K562 (cell line): ENCODE measurements at regions not wholly inside any gene's neighbourhood (a gene's known extent, or its start where the extent isn't known, plus 50 kb on each side); places are given as distances from the start of the nearest gene placed in this dataset.

Experiments
- ATAC-seq: fragments of 200-7000 bp; cut with Tn5 transposase; 3 replicates; pipeline ENCODE4 v1.9.1; 2020; ENCODE audit warnings: moderate library complexity
- BruUV-seq: library from RNA; stranded (reverse); fragments of 400-500 nt; replicated peaks from 2 replicates; lab custom pipeline; 2021; lab: Mats Ljungman, UMichigan
- CTCF ChIA-PET: fragments of 300-600 bp; formaldehyde crosslinking; extraction: SDS; loops from one replicate; lab custom pipeline; 2021; ENCODE audit warnings: low intra/inter-chr PET ratio; lab: Yijun Ruan, JAX
- POLR2A ChIA-PET: fragments of 300-600, 350-650 bp; sonication (Branson Sonifier 250); formaldehyde crosslinking; extraction: SDS; loops from one replicate; lab custom pipeline; 2021; ENCODE audit warnings: antibody characterized with exemption, inconsistent platforms; lab: Yijun Ruan, JAX
- DNase-seq, 4 experiments: peaks; one replicate each; pipeline versions ENCODE4 v3.0.0 to v3.0.0-alpha.2; 2011 to 2018; ENCODE audit warnings: low spot score in 3 of 4, mixed read lengths in 3 of 4; ENCODE audit errors: extremely low read depth in 1 of 4
- FAIRE-seq: peaks from 2 replicates; lab custom pipeline; 2011; peaks lifted over from hg19 to GRCh38; lab: Jason Lieb, UNC
- H2AFZ ChIP-seq: 2 replicates; pipeline ENCODE4 v1.6.0; 2011; ENCODE audit warnings: low read depth, low read length, control low read depth, inconsistent platforms
- H3K27ac ChIP-seq: fragments of 200-600 bp; 3 replicates; pipeline ENCODE4 v1.8.0; 2011; ENCODE audit warnings: low read depth, mild to moderate bottlenecking, control low read depth, inconsistent platforms, low read length, moderate library complexity, mixed read lengths; ENCODE audit errors: extremely low read depth
- H3K27me3 ChIP-seq, 2 experiments: fragments of 300-600 bp in 1 of 2; 2 replicates in 1 of 2; 3 replicates in 1 of 2; pipeline versions ENCODE4 v1.6.0 to v1.8.0; 2011; ENCODE audit warnings: inconsistent platforms in 2 of 2, low read length in 2 of 2, mild to moderate bottlenecking in 1 of 2, mixed read lengths in 1 of 2, moderate library complexity in 1 of 2; ENCODE audit not compliant: control insufficient read depth in 2 of 2, insufficient read depth in 2 of 2
- H3K36me3 ChIP-seq: fragments of 300-600 bp; 3 replicates; pipeline ENCODE4 v1.8.0; 2011; ENCODE audit warnings: mild to moderate bottlenecking, low read length, inconsistent platforms; ENCODE audit not compliant: control insufficient read depth, insufficient read depth
- H3K4me1 ChIP-seq, 2 experiments: fragments of 200-600 bp in 1 of 2; replicated peaks in 1 of 2; 2 replicates in 1 of 2; 3 replicates in 1 of 2; pipeline versions ENCODE4 v1.5.1 to v1.8.0; 2011; ENCODE audit warnings: inconsistent platforms in 2 of 2, low read length in 2 of 2, mild to moderate bottlenecking in 1 of 2, mixed read lengths in 1 of 2, moderate library complexity in 1 of 2; ENCODE audit not compliant: control insufficient read depth in 2 of 2, insufficient read depth in 2 of 2
- H3K4me2 ChIP-seq: 2 replicates; pipeline ENCODE4 v1.6.1; 2011; ENCODE audit warnings: low read length, control low read depth, inconsistent platforms, mixed read lengths; ENCODE audit not compliant: insufficient read depth
- H3K4me3 ChIP-seq: fragments of 200-600 bp; sonication (generic), shearing (Covaris generic); 2 replicates; pipeline ENCODE4 v1.5.1; 2016; ENCODE audit warnings: control low read depth, inconsistent platforms
- H3K79me2 ChIP-seq: fragments of 200-600 bp; 3 replicates; pipeline ENCODE4 v1.8.0; 2011; ENCODE audit warnings: low read length, inconsistent platforms; ENCODE audit not compliant: control insufficient read depth, insufficient read depth
- H3K9ac ChIP-seq, 2 experiments: 2 replicates each; pipeline versions ENCODE4 v1.6.0 to v1.6.1; 2011; ENCODE audit warnings: low read depth in 2 of 2, low read length in 2 of 2, control low read depth in 1 of 2, inconsistent platforms in 1 of 2, mild to moderate bottlenecking in 1 of 2, mixed read lengths in 1 of 2; ENCODE audit not compliant: insufficient read depth in 1 of 2
- H3K9me1 ChIP-seq: one replicate; pipeline ENCODE4 v1.6.0; 2011; ENCODE audit warnings: inconsistent platforms, mild to moderate bottlenecking, low read length, moderate library complexity; ENCODE audit not compliant: control insufficient read depth, insufficient read depth
- H3K9me3 ChIP-seq: replicated peaks from 2 replicates; pipeline ENCODE4 v1.5.1; 2011; ENCODE audit warnings: low read depth, low read length, inconsistent platforms; ENCODE audit not compliant: control insufficient read depth, insufficient read depth
- H4K20me1 ChIP-seq: replicated peaks from 2 replicates; pipeline ENCODE4 v1.6.1; 2011; ENCODE audit warnings: low read length, inconsistent platforms, mixed read lengths; ENCODE audit not compliant: control insufficient read depth, insufficient read depth
- FOXJ3 ChIP-seq: sonication (generic); formaldehyde crosslinking; IDR thresholded peaks from 2 replicates; pipeline ENCODE4 v1.4.0; 2020; ENCODE audit warnings: mild to moderate bottlenecking, missing genetic modification reagents
- NBN ChIP-seq: fragments of 450-650 bp; IDR thresholded peaks from 2 replicates; pipeline ENCODE4 v1.6.1; 2016; ENCODE audit warnings: low read depth, mild to moderate bottlenecking
- NFIC ChIP-seq: fragments of 450-650 bp; IDR thresholded peaks from 2 replicates; pipeline ENCODE4 v1.6.1; 2017; ENCODE audit warnings: mild to moderate bottlenecking, inconsistent platforms
- RAD51 ChIP-seq: fragments of 450-650 bp; IDR thresholded peaks from 2 replicates; pipeline ENCODE4 v1.7.1; 2016; ENCODE audit warnings: low read depth, mild to moderate bottlenecking, borderline replicate concordance
- TOE1 ChIP-seq, 2 experiments: fragments of 450-650 bp in 1 of 2; sonication (generic) in 1 of 2; formaldehyde crosslinking in 1 of 2; IDR thresholded peaks; 2 replicates each; pipeline versions ENCODE4 v1.7.1 to v1.8.0; 2016 to 2022; ENCODE audit warnings: borderline replicate concordance in 2 of 2, mild to moderate bottlenecking in 2 of 2, antibody characterized with exemption in 1 of 2, inconsistent platforms in 1 of 2, low read depth in 1 of 2, missing genetic modification reagents in 1 of 2, moderate library complexity in 1 of 2
- WGBS: fragments of 100-300 bp; shearing (Covaris generic); methylation state at CpG from one replicate; pipeline ENCODE4 v1.1.6; 2016; ENCODE audit warnings: low coverage, mixed read lengths; ENCODE audit not compliant: insufficient coverage; ENCODE audit errors: missing lambda C conversion rate; 5-methylcytosine and 5-hydroxymethylcytosine counted together
- in situ Hi-C: fragments of 300-500 bp; cut with MboI; formaldehyde crosslinking; loops from 4 replicates; pipeline ENCODE4 v1.15.0; 2018; ENCODE audit warnings: inconsistent platforms, mixed read lengths
- intact Hi-C: fragments of 100-400 bp; cut with micrococcal nuclease; formaldehyde crosslinking; loops from 2 replicates; pipeline ENCODE4 v1.14.2; 2022
- TF ChIP-seq, protein P1 (sequence below): IDR thresholded peaks from 2 replicates; pipeline ENCODE4 v1.6.1; 2012; ENCODE audit warnings: low read depth, low read length, improper control_type of control experiment, borderline replicate concordance
- TF ChIP-seq, protein P2 (sequence below): fragments of 250-450 bp; sonication (Bioruptor Pico); IDR thresholded peaks from 2 replicates; pipeline ENCODE4 v1.5.0; 2022; ENCODE audit warnings: mild to moderate bottlenecking
- TF ChIP-seq, protein P3 (sequence below): fragments of 250-450 bp; sonication (Bioruptor Pico); IDR thresholded peaks from 2 replicates; pipeline ENCODE4 v1.6.1; 2021; ENCODE audit warnings: mild to moderate bottlenecking

DNA sequence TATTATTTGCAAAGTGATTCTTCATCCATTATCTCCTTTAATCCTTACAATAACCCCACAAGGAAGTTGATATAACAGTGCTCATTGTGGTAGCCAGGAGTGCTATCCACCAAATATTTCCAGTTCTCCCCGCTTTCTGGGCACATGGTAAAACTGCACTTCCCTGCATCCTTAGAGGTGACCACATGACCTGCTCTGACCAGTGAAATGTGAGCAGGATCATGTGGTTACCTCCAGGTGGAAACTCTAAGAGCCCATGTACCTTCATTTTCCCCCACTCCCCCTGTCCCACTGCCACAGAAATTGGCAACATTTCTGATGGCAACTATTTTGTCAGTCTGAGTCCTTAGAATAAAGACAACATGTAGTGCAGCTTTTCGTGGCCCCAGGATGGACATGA, 89.7 kb downstream of the MRPL46 start:
- ATAC-seq (no peak), DNase-seq (no peak), FAIRE-seq (no peak)
- no peaks in the 10 kb centered on the region for H3K36me3 ChIP-seq
- in situ Hi-C loops, result no loop called here
- H3K9me1 ChIP-seq, result no peaks in the 10 kb centered on the region
- H2AFZ ChIP-seq, result no peak overlapping the region
- no peaks in the 10 kb centered on the region; the same call in 1 of the 2 replicates for H4K20me1 ChIP-seq
- peaks cover 0 to 3% of the 10 kb centered on the region in 2 experiments; a peak in 1 of 5 replicates for H3K27me3 ChIP-seq
- H3K9ac ChIP-seq, result no peak overlapping the region
- H3K9me3 ChIP-seq, result no peaks in the 10 kb centered on the region
- intact Hi-C loops, result no loop called here
- H3K4me3 ChIP-seq, result no peak overlapping the region
- CTCF ChIA-PET, result no interaction called here
- TF ChIP-seq, protein P1, sequence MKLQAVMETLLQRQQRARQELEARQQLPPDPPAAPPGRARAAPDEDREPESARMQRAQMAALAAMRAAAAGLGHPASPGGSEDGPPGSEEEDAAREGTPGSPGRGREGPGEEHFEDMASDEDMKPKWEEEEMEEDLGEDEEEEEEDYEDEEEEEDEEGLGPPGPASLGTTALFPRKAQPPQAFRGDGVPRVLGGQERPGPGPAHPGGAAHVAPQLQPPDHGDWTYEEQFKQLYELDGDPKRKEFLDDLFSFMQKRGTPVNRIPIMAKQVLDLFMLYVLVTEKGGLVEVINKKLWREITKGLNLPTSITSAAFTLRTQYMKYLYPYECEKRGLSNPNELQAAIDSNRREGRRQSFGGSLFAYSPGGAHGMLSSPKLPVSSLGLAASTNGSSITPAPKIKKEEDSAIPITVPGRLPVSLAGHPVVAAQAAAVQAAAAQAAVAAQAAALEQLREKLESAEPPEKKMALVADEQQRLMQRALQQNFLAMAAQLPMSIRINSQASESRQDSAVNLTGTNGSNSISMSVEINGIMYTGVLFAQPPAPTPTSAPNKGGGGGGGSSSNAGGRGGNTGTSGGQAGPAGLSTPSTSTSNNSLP, result no peak
- TF ChIP-seq, protein P2, sequence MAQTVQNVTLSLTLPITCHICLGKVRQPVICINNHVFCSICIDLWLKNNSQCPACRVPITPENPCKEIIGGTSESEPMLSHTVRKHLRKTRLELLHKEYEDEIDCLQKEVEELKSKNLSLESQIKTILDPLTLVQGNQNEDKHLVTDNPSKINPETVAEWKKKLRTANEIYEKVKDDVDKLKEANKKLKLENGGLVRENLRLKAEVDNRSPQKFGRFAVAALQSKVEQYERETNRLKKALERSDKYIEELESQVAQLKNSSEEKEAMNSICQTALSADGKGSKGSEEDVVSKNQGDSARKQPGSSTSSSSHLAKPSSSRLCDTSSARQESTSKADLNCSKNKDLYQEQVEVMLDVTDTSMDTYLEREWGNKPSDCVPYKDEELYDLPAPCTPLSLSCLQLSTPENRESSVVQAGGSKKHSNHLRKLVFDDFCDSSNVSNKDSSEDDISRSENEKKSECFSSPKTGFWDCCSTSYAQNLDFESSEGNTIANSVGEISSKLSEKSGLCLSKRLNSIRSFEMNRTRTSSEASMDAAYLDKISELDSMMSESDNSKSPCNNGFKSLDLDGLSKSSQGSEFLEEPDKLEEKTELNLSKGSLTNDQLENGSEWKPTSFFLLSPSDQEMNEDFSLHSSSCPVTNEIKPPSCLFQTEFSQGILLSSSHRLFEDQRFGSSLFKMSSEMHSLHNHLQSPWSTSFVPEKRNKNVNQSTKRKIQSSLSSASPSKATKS (CRISPR knock-in tag), result no peak
- TF ChIP-seq, protein P3, sequence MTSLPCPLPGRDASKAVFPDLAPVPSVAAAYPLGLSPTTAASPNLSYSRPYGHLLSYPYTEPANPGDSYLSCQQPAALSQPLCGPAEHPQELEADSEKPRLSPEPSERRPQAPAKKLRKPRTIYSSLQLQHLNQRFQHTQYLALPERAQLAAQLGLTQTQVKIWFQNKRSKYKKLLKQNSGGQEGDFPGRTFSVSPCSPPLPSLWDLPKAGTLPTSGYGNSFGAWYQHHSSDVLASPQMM, result no peak
- 0 out of 2 replicates have a peak, but pooled peaks have one; percentile 21 for TF ChIP-seq RAD51
- TF ChIP-seq NFIC, result no peak
- no peak for TF ChIP-seq TOE1 (IDR thresholded peaks at IDR 0.05; ENCODE audit: borderline replicate concordance)
- no peak for TF ChIP-seq TOE1 (CRISPR knock-in tag; IDR thresholded peaks at IDR 0.05; ENCODE audit: borderline replicate concordance, low read depth)
- no peak for TF ChIP-seq FOXJ3 (CRISPR knock-in tag)
- no peak for TF ChIP-seq NBN
- H3K79me2 ChIP-seq, result no peaks in the 10 kb centered on the region
- no peaks in the 10 kb centered on the region for H3K4me1 ChIP-seq
- H3K27ac ChIP-seq, result no peak overlapping the region
- no TSS peak for BruUV-seq
- no peak overlapping the region for H3K4me2 ChIP-seq
- 3% methylated on average over 2 of the region's 2 CpGs for WGBS
- POLR2A ChIA-PET, result no interaction called here
